ENCODE measurements at regions not wholly inside any gene's neighbourhood (a gene's known extent, or its start where the extent isn't known, plus 50 kb on each side); places are given as distances from the start of the nearest gene placed in this dataset.
"Not testable (repeated sequence)": the region's sequence is repeated elsewhere in the genome, so short reads cannot be mapped to it uniquely, and the experiment has no call there.

DNA sequence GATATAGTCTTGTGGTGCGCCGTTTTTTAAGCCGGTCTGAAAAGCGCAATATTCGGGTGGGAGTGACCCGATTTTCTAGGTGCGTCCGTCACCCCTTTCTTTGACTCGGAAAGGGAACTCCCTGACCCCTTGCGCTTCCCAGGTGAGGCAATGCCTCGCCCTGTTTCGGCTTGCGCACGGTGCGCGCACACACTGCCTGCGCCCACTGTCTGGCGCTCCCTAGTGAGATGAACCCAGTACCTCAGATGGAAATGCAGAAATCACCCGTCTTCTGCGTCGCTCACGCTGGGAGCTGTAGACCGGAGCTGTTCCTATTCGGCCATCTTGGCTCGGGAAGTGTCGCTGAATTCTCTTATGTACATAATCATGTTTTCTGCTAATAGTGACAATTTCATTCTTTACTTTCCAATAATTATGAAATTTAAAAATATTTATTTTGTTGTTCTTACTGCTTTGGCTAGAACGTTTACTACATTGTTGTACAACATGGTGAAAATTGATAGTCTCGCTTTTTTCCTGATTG, 61.2 kb upstream of the MINDY3 start:
- DNase-seq = not testable (repeated sequence)

DNA sequence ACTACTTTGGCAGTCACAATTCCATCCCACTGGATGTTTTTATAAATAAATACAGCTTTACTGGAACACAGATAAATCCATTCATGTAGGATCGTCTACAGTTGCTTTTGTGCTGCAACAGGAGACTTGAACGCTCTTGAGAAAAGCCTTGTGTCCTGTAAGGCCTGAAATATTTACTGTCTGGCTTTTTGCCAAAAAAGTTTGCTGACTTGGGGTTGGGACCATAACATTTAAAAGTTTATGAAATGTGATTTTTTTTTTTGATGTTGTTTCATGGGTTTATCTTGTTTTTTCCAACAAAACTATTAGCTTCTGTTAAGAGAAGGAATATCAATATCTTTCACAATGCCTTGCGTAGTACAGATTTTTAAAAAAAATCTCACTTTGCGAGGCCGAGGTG, 71.1 kb upstream of the MINDY3 start:
- DNase-seq = no peak

DNA sequence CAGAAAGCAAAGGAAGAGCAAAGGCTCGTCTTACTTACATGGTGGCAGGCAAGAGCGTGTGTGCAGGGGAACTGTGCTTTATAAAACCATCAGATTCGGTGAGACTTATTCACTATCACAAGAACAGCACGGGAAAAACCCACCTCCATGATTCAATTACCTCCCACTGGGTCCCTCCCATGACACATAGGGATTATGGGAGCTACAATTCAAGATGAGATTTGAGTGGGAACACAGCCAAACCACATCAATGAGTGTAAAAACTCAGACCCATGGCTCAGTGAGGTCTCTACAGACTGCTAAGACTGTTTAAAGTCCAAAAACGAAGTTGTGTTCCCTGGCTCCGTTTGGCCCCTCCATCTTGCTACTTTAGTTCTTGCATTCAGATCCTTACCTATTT, 79.2 kb upstream of the MINDY3 start:
- DNase-seq = not testable (repeated sequence)

DNA sequence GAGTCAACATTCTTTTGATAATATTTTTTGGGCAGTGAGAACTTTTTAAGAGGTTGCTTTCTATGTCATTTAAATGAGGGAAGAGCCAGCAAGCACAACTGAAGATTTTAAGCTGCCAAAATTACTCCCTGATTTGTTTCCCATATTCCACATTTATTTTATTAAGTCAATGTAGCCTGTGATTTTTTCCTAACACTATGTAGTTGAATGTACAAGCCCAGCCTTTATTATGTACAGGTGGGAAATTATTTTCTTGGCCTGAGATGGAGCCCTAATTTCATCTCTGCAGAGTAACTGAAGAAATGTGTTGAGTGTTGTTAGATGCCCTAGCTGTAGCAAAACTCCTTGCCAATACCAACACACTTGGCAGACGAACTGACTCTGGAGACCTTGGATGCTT, 83.1 kb upstream of the MINDY3 start:
- no peak for DNase-seq

DNA sequence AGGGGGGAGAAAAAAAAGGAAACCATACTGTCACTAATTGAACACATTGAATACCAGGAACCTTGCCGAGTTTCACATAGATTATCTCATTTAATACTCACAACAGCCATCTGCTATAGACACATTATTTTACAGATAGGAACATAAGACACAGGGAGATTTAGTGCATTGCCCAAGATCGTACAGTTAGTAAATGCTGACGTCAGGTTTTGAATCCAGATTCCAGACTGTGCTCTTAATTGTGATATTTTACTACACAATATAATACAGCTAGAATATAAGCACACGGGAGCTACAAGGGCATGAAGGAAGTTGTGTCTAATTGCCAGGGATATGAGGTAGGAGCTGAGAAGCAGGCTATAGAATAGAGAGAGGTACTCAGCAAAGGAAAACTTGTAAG, 93.9 kb upstream of the MINDY3 start:
- DNase-seq = no peak

DNA sequence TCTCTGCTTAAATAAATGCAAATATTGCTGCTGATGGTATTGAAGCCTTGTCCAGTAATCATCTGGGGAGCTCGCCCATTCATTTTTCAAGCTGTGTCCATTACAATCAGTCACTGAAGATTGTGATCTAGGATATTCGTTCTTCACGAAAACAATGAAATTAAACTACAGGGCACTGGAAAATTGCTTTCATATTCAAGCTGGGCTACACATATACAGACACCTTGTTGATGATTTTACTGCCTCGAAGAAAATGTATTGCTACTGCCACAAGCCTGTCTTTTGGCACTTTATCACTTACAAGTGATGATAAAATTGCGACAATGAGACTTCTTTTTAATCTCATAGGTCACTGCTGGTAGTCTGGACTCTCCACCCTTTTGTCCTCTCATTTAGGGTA, 100.0 kb upstream of the MINDY3 start:
- DNase-seq = no peak

DNA sequence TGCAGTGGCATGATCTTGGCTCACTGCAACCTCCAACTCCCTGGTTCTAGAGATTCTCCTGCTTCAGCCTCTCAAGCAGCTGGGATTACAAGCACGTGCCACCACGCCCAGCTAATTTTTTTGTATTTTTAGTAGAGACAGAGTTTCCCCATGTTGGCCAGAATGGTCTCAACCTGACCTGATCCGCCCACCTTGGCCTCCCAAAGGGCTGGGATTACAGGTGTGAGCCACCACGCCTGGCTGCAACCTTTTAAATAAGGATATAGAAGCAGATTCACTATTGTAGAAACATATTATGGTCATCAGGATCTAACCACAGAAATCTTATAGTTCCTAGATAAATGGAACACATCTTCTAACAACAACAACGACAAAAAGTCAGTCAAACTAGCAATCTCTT, 112.4 kb upstream of the MINDY3 start:
- DNase-seq = not testable (repeated sequence)

DNA sequence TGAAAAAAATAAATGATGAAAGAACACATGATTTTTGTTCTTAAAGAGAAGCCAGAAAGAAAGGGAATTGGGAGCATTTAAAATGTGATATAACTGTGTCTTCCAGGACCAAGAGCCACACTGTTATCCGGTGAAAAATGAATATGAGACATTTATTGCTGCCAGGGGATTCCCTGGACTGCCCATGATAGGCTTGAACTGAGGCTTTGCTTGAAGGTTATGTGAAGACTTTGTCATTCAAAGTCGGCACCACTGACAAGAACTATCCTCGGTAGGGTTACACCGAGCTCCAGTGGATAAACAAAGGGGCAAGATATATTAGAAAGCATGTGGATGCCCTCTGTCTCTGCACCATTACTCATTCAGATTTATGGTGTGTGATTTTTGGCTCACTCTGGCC, 125.4 kb upstream of the MINDY3 start:
- DNase-seq = no peak

DNA sequence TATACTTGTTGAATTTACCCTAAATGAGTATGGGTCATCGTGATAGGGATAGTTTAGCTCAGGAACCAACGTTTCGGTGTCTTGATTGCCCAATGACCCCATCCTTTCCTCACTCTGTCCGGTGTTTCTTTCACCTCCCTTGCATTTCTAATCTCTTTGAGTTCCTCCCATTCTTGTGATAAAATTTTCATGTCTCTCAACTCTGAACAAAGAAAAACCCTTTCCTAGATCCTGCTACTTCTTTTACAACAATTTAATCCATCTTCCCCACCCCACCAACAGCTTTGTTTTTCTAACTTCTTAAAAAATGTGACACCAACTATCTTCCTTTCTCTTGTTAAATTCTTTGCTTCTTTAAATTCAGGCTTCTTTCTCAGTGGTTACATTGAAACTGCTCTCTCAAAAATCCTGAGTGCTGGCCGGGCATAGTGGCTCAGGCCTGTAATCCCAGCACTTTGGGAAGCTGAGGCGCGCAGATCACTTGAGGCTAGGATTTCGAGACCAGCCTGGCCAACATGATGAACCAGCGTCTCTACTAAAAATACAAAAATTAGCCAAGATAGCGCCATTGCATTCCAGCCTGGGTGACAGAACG, 130.3 kb upstream of the MINDY3 start:
- no peak for DNase-seq

DNA sequence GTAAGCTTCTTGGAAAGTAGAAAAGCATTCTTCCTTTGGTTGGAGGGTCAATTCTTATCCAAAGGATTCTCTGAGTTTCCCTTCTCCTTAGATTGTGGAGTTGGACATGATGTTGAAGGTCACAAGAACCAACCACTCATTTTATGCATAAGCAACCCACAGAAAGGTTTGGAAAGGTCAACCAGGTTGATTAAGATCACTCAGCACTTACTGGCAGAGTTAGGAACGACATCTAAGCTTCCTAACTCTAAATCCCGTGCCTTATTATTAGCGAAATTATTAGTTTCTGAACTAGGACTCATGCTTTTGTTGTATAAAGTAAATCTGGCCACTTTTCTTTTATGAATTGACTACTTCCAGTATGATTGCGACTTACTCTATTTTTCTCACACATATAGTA, 137.0 kb upstream of the MINDY3 start:
- no peak for DNase-seq

DNA sequence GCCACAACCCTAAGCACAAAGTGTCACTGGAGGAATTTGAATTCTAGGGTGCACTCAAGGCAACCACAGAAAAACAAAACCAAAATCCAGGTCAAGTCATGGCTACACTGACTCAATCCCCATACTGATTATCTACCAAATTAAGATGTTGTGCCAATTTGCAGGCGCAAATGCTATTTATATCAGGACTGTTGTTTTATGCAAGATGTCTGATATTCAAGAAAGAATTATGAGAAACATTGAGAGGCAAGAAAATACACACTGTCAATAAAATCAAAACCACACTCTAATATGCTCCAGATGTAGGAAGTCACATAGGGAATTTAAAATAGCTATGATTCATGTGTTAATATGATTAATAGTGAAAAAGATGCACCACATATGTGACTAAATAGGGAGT, 141.3 kb upstream of the MINDY3 start:
- no peak for DNase-seq

DNA sequence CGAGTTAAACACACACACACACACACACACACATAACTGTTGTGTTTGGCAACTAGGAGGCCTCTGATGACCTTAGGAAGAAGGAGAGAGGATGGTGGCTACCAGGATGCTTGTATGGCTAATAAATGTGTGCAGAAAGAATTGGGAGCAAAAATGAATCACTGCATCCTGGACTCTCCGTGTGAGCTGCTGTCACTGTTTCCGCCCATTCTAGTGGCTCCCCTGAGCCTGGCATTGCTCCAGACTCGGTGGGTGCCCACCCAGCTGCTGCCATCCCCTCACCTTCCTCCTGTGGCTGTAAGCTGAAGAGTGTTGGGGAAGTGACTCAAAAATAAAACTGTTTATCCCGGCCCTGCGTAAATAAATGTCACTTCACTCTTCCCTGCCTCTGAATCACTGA, 149.5 kb upstream of the MINDY3 start:
- no peak for DNase-seq

DNA sequence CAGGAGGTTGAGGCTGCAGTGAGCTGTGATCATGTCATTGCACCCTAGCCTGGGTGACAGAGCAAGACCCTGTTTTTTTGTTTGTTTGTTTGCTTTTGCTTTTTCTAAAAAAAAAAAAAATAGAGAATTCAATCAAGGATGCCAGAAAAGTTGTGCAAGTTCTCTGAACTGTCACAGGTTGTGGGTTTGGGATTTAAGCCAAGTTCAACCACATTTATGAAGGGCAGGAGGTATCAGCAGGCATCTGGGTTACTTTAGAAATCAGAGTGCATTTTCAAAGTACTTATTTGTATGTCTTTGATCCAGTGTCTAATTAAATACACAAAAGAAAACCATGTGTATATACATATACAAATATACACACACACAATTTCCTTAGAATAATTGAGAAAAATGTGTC, 151.2 kb upstream of the MINDY3 start:
- no peak for DNase-seq

DNA sequence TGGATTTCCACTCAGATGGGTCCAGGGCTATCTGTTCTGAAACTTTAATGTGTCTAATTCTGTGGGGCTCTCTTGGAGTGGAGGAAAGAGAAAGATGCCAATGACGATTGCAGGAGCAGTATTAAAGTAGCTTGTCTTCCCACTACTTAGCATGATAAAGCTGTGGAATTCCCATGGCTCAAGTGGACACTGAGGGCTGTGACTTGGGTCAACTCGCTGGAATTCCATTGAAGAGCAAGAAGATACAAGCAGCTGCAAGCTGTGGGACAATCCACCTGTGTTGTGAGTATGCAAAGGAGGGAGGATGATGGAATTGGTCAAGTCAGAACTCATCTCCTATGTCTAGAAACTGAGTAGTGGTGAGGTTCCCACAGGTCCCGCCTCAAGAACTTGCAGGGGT, 154.2 kb upstream of the MINDY3 start:
- no peak for DNase-seq

DNA sequence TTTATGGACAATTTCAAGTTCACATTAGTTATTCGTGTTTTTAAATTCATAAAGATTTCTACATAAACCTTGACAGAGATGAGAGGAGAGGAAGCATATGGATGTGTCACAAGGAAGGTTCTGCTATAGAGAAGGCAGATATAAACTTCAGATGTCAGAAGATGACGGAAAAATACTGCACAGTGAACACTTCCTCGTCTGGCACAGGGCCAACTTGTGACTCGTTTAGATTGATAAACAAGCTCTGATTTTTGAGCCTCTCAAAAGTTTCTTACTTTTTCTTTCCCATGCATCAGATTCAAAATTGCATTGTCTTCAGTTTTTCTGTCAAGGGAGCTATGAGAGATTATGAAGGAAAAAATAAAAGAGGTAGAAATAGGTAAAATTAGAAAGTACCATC, 156.4 kb upstream of the MINDY3 start:
- DNase-seq = no peak

DNA sequence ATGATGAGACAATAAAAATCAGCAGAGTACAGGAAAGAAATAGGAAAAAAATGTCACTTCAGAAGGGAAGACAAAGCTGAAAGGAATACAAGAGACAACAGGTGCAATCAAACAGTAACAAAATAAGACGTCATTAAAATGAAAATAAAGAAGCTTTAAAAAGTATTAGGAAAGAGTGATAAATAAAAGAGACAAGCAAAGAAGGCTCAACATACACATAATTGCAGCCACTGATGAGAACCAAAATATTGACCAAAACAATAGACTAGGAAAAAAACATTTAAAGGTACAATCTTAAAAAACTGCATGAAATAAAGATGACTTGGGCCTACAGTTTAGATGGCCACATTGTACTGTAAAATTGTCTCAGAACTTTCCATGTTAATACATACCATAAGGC, 160.5 kb upstream of the MINDY3 start:
- no peak for DNase-seq

DNA sequence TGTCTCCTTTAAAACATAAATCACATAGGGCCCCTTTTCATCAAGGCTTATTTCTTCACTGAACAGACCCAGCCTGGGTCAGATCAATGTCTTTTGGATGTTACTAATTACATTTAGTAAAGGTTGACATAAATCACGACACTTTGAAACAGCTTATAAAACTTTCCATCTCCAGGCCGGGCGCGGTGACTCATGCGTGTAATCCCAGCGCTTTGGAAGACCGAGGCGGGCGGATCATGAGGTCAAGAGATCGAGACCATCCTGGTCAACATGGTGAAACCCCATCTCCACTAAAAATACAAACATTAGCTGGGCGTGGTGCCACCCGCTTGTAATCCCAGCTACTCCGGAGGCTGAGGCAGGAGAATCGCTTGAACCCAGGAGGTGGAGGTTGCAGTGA, 166.5 kb upstream of the MINDY3 start:
- DNase-seq = not testable (repeated sequence)

DNA sequence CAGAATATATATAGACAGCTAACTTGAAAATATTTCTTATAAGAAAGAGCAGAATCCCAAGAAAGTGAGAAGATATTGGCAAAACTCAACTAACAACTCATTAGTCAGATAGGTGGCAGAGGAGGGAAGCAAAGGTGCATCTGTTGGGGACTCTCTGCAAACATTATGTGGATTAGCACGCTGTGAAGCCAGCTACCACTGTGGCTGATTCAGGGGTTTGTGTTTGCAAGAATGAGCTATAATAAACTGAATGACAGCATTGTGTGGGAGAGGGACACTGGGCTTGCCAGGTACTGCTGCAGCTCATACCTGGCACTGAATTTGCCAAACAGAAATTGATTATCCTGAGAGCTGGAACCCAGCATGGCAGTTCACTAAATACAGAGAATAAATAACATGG, 170.3 kb upstream of the MINDY3 start:
- DNase-seq = no peak

DNA sequence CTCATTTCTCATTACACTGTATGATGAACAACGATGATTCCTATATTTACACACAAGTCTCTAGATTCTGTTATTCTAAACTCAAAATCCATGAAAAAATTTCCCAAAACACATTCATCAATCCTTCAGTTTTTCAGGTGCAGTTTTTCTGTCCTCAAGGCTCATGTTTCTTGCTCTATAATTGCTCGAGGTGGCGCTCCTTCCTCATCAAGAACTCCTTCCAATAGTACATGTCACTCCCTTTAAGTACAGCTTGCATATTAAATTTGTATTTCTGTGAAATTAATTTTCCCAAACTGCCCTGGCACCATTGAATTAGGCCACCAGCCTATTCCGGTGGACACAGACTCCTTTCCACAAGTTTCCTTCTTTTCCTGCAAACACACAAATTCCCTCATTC, 188.7 kb upstream of the MINDY3 start:
- no peak for DNase-seq

DNA sequence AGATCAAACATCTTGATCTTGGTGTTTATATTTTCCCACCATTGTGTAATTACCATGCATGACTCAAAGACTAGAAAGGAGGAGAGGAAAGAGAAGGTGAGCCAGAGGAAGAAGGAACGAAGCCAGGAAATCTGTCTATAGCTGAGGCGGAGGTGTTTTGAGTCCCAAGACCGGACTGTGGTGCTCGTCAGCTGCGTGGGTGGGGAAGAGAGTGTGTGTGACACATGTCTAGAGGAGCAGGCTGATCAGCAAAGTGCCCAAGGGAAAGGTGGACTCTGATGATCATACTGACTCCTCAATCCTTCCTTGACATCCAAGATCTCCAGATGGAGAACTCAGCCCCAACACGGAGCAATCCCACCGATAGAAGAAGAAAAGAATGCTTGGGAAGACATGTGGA, 189.5 kb upstream of the MINDY3 start:
- no peak for DNase-seq

DNA sequence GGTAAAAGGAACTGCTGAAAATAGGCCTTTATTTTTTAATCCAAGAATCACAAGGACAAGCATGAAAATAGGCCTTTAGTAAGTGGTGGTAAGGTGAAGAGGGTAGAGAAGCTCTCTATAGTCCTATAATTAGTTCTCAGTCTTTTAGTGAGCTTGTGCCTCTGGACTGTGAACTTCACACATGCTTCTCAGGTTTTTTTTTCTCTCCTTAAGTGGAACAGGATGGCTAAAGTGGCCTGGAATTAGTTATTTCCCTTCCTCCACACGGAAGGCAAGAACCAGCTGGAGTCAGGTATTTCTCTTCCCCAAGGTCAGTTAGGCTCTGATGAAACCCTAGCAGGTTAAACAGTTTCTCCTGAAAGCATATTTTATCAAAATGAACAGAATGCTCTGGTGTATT, 203.0 kb upstream of the MINDY3 start:
- DNase-seq = no peak

DNA sequence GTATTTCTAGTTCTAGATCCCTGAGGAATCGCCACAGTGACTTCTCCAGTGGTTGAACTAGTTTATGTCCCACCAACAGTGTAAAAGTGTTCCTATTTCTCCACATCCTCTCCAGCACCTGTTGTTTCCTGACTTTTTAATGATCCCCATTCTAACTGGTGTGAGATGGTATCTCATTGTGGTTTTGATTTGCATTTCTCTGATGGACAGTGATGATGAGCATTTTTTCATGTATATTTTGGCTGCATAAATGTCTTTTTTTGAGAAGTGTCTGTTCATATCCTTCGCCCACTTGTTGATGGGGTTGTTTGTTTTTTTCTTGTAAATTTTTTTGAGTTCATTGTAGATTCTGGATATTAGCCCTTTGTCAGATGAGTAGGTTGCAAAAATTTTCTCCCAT, 223.2 kb upstream of the MINDY3 start:
- not testable (repeated sequence) for DNase-seq

DNA sequence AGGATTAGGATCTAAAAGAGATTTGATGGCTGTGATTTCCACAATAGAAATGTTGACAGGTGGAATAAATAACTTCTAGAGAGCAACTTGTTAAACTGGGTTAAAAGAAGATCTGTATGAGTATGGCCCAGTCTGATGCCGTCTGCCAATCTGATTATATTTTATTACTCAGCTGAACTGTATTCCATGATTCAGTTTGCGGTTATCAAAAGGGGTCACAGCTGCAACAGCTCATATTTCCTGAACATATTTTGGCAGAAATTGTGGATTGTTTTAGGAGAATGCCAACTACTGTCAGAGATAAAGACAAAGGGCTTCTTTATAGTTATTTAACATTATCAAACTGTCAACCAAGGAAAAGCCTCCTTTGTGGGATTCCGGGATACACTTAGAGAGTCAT, 244.8 kb upstream of the MINDY3 start:
- DNase-seq = no peak

DNA sequence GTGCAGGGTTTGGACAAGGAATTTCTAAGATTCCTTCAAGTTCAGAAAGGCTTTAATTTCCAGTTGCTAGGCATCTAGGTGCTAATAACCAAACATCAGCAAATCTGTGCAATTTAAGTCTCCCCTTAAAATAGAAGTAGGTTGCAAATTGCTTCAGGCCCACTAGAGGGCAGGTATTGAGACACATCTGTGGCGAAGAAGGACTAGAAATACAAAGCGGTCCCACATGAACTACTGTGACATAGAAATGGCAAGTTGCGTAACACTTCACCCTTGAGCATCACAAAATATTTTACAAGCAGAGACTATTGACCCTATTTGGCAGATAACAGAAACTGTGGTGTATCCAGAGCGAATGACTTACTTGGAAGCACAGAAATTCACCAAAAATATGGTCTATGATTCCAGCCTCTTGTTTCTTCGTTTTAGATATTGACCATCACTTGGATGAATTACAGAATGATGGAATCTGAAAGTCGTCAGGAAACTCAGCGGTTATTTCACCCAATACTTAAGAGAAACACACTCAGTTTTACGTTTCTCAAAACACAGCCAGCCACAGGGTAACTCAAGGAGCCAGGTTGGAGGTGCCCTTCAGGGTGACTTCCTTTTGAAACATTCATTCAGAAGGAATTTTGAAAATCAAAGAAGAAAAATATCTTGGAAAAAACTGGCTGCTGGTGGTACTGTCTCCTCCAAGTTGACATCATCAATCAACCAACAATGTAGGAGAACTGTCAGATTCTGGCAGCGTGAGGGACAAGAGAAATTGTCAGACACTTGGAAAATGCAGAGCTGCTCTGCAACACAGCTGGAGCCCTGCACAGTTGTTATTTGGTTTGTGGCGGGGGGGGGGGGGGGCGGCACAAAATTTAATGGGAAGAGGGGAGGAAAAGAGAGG, 256.3 kb upstream of the MINDY3 start:
- peak; percentile 1 for DNase-seq

DNA sequence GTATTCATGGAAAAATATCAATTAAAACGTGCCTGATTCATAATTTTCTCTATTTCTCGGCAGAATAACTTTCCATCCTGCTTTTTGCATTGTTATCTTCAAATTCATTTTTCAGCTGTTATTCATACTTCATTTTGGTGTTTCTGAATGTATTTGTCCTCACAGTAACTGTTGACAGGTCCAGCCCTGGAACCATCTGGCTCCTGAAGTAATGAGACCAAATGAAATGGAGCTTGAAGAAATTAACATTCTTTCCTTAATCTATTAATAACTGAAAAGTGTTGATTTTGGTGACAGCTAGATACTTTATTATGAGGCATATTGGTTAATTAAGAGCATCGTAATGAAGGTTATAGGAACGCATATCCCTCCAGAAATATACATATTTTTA, 257.0 kb upstream of the MINDY3 start:
- DNase-seq = no peak
